GM18907 (cell line): ENCODE measurements at regions not wholly inside any gene's neighbourhood (a gene's known extent, or its start where the extent isn't known, plus 50 kb on each side); places are given as distances from the start of the nearest gene placed in this dataset.
A peak's percentile ranks its signal among the peaks of the same experiment; 100 is the strongest.

ENCODE experiments used
- ATAC-seq: cut with Tn5 transposase; IDR thresholded peaks from one replicate; pipeline ENCODE4 v1.9.1; 2021; ENCODE audit warnings: mild to moderate bottlenecking, moderate library complexity; ENCODE audit not compliant: unreplicated experiment

DNA sequence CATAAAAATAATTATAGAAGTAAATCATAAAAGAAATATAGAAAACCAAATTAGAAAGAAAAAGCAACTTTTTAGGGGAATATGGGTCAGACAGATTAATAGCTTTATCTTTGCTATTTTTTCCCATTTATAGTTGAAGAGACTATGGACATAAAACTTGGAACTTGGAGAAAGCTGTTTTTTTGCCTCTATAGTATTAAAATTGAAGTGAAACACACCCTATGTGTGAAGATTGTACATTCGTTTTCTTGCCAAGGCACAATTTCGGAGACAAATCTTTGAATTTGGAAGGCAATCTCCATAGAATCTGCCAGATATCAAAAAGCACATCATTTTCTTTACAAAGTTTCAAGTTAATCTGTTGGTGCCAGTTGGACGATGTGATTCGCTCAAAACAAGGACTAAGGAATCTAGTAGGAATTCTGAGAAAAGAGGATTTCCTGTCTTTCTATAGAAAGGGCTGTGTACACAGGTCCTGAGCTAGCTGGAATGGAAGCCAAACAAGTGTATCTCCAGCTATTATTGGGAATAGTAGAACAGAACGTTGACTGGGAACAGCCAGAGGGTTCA lies 156.3 kb downstream of the SLC7A11 start:
- ATAC-seq = no peak

DNA sequence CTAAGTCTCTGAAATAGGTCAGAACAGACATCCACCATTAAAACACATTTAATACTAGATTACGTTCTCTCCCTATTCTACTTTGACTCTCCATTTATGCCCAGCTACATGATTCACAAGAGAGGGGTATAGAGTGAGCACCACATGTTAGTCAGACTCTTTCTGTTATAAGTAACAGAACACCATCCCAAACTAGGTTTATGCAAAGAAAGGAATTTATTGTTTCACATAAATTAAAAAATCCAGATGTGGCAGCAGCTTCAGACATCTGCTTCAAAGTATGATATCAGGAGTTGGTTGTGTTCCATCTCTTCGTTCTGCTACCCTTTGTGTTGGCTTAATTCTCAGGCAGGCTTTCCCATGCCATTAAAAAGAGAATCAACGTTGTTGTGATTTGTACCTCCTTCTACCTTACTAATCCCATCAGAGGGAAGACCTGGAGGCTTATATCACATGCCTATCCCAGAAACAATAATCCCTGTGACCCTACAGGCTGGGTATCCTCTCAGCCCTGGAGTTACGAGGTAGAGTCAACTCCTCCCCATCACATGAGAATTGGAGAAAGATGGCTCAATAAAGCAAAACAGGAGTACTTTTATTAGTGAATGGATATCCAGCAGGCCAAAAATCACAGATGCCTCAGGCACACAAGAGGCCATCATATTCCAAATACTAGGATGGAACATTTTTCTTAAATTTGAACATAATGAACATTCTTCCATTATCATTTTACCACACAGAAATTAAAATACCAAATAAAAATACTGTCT lies 163.2 kb downstream of the SLC7A11 start:
- no peak for ATAC-seq

DNA sequence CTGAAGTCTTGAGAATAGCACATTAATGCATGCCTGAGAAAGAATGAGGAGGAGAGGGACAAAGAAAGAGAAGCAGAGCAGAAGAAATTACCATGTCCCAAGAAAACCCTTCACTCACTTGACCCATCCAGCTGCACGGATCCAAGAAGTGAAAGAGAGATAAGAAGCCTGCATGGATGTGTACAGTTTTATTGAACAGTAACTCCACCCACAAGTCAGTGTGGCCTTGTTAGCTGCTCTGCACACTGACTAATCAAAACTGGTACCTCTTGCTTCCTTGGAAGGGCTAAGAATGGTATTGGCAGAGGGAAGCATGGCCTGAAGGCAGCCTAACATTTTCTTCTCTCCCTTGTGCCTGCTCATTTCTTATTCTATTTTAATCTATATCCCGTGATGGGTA lies 163.9 kb downstream of the SLC7A11 start:
- no peak for ATAC-seq

DNA sequence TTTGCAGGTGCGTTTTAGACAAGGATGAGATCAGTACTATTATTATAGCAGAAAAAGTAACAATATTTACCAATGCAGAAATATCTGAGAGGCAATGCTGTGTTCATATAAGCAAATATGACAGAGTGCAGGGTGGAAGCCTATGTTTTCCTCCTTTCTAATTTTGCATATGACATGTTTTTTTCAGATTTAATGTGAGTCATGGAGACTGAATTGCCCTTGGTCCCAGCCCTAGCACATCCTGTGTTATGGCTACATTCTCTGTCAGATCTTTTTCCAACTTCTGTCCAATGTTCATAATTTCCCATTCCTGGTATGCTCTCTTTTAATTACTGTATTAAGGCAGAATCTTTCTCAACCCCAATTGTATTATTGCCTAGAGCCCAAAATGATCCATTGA lies 165.6 kb downstream of the SLC7A11 start:
- ATAC-seq = no peak

DNA sequence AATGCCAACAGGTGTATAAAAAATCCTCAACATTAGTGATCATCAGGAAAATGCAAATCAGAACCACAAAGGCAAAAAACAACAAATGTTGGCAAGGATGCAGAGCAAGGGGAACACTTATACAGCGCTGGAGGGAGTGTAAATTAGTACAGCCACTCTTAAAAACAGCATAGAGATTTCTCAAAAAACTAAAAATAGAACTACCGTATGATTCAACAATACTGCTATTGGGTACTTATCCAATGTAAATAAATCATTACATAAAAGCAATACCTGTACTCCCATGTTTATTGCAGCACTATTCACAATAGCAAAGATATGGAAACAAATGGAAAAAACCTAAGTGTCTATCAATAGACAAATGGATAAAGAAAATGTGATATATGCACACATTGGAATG lies 171.3 kb downstream of the SLC7A11 start:
- no peak for ATAC-seq

DNA sequence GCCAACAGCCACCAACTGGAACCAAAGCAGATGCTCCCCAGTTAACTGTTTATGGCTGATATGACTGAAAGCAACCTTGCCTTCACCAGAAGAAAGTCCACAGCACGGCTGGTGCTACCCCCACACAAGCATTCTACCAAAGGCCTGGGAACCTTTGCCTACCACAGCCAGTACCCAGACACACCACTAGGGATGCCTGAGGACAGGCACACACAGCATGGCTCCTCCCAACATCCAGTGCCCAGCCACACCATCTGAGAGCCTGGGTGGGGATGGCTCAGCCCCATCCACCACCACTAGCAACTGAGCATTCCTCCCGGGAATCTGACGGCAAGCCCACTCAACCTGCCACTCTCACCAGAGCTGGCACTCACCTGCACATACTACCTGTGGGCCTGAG lies 178.6 kb downstream of the SLC7A11 start:
- ATAC-seq = peak; percentile 59

DNA sequence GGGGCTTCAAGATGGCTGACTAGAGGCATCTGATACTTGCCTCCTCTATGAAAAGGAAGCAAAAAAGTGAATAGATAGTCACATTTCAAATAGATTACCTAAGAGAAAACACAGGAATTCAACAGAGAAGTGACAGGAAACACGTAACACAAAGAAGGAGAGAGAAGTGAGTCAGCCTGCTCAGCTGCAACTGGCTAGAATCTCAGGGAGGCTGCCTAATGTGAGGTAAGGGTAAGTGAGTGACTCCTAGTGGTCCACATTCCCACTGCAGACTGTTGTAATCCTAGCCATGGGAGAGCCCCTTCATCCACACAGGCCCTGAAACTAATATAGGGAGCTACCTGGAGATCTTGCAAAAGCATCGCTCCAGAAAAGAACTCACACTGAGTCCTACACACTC lies 179.2 kb downstream of the SLC7A11 start:
- no peak for ATAC-seq

DNA sequence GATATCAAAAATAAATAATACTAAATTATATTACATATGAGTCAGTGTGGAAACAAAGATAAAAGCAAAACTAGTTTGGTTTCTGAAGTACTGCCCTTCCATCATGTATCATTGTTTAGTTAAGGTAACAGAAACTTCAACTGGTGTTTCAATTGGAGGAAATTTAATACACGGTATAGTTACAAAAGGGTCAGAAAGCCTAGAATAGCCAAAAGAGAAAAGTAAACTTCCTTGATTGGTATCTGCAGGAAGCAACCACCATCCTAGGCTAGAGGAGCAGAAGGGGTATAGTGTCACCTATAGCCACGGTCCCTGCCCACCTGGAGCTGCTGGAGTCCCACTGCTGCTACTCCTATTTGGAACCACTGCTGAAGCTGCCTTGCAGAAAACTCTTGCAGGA lies 185.6 kb downstream of the SLC7A11 start:
- ATAC-seq = no peak

DNA sequence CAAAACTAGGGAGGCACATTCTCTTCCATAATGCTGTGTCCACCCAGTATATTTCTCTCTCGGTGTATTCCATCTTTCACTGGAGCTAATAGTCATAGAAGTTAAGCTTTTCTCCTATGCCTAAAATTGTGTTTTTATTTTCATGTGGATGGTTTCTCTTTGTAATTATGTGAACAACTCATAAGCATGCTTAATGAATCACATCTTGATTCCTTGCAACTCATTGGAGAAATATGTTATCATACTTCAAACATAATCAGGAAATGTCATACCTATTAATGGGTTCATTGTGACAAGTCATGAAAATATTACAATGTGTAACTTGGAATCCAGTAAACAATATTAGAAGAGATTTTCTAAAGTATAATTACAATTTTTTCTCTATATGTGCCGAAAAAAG lies 186.3 kb downstream of the SLC7A11 start:
- no peak for ATAC-seq

DNA sequence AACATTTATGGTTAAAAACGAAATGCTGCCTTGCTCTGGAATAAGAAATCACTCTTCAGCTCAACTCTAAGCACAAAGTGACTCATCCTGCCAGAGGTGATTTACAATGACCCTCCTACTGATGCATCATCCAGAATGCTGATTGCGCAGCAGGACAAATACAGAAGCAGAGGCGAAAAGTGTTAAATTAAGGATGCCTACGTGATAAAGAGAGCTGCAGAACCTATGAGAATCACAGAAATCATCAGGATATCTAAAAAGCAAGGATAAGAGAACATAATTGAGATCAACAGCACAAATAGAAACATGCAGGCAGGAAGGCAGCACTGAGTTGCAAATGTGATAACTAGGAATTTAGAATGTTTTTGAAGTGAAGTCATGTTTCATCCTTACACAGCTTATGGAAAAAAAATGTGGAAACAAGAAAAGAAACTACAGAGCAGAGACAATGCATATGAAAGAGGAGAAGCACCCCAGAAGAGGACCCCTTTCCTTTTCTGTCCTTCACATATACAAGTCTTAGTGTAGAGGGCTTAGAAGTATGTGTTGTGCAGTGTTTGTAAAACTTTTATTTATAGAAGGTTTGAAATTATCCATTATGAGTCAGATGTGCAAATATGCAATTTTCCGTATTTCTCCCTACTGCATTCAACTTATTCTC lies 188.4 kb downstream of the SLC7A11 start:
- no peak for ATAC-seq

DNA sequence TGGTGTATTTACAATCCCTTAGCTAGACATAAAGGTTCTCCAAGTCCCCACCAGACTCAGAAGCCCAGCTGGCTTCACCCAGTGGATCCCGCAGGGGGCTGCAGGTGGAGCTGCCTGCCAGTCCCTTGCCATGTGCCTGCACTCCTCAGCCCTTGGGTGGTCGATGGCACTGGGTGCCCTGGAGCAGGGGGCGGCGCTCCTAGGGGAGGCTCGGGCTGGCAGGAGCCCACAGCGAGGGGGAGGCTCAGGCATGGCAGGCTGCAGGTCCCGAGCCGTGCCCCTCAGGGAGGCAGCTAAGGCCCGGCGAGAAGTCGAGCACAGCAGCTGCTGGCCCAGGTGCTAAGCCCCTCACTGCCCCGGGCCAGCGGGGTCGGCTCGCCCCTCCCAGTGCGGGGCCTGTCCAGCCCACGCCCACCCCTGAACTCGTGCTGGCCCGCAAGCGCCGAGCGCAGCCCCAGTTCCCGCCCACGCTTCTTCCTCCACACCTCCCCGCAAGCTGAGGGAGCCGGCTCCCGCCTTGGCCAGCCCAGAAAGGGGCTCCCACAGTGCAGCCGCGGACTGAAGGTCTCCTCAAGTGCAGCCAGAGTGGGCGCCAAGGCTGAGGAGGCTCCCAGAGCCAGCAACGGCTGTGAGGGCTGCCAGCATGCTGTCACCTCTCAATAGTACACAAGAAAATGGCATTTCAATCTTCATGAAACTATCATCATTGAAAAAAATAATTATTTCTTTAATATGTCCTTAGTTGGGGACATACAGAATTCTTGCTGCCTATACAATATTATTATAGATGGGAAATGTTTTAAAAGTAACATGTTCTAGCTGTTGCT lies 189.1 kb downstream of the SLC7A11 start:
- ATAC-seq = no peak

DNA sequence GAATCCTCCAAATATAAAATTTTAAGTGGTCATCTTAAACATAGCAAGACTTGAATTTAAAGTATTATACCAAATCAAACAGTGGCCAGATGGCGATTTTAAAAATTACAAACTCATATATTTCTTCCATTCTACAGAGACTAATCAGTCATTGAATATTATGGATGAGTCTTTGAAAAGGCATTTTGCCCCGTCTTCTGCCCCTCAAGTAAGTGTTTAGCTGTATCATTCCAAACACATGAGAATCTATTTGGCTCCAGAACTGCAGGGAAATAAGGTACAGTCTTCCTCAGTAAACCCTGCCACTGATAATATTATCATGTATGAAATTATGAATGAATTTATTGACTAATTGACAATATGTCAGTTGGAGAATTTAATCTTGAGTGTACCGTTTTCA lies 191.0 kb downstream of the SLC7A11 start:
- no peak for ATAC-seq

DNA sequence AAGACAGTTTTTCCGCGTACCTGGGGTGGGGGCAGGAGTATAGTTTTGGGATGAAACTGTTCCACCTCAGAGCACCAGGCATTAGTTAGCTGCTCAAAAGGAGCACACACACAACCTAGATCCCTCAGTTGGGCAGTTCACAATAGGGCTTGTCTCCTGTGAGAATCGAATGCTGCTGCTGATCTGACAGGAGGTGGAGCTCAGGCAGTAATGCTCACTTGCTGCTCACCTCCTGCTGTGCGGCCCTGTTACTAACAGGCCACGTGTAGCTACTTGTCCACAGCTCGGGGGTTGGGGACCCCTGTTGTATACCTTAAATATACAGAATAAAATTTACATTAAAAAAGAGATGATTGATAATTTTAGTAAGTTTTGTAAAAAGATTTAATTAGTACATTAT lies 191.5 kb downstream of the SLC7A11 start:
- no peak for ATAC-seq

DNA sequence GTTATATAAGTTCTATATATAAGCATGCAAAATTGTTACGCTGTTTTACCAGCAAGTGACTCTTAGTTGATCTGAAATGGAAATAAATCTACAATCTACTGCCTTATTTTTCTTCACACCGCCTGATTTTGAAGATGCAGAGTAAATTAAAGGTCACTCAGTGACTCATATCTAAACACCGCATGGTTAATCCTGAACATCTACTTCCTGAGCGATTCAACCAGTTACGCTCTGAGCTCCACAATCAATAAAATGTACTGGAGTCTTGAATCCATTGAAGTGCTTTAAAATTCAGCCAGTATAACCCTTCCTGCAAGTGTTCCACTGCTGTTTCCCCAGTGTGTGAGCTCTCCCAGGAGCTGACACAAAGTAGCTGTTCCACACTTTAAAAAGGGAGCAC lies 192.8 kb downstream of the SLC7A11 start:
- ATAC-seq = no peak

DNA sequence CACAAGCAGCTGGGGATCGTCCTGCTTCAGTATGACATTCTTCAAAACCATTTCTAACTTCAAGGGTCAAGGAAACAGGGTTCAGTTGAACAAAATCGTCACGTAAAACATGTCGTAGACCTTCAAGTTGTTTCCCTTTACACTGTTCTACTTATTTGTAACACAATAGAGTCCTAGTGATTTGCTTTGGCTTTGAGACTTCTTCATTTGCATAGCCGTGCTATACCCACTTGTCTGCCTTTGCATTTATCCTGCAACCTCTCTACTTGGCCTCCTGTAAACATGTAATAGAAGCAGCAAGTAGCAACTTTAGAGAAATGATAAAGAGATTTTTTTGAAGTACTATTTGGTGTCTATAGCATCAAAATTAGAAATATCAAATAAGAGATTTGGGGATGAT lies 194.9 kb downstream of the SLC7A11 start:
- no peak for ATAC-seq

DNA sequence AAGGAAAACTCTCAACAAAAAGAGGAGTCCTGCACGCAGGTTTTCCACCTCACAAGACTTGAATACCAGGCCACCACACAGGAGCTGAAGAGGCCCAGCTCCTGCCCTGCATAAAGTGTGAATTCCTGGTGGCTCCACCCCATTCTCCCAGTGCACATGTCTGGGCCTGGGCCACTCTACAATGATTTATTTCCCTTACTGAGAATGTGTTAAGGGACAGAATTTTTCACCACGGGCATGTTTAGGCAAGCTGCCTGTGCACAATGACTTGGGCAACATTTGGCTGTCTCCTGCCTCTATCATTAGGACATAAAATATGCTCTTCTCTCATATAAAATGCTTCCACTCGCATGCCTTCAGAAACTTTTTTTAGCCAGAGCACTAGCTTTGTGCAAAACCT lies 197.1 kb downstream of the SLC7A11 start:
- ATAC-seq = no peak

DNA sequence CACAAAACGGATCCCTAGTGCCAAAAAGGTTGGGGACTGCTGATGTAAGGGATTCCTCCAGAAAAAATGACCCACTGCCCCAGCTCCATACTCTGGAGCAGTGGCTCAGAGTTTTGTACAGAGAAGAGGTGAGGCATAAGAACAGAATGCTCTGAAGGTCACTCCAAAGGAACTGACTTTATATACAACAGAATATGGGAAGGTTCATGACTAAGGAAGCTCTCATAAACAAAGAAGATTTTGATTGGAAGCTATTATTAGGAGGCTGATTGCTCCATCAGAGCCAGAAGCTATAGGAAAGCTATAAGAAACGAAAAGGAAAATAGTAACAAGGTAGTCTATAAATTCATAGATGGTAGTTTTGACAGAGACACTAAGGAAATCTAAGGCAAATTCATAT lies 203.1 kb downstream of the SLC7A11 start:
- ATAC-seq = no peak

DNA sequence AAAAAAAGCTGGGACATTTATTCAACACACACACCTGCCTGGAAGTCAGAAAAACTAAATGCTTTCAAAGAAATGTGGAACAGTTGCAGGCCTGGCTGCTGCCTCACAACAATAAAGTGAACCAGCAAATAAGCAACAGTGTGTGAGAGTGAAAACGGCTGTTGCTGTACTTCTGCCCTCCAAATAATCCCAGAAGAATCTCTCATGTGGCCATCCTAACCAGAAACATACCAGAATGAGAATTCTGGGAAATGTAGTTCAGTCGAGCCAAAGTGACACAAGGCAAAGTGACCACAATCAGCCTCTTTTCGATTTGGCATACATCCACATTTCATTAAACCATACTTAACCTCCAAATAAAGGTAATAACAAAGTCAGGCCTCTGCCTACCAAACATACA lies 204.5 kb downstream of the SLC7A11 start:
- no peak for ATAC-seq

DNA sequence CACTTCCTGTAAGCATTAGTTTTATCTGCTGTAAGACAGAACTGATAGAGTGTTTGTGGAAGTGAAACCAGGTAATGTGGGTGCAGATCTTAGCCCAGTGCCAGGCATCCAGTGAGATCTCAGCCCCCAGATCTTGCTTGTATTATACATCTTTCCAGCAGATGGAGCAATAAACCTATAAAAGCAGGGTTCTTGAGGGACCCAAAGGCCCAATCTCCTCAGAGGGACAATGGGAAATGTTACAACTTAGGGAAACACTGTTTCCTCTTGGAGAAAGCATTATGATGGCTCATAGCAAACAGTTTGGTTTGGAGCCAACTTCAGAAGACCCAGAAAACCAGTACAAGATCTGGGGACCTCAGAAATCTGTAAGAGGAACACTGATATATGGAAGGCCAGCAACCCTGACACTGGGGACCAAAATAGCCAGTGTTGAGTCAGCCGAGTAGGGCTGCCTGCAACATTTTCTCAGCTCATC lies 206.3 kb downstream of the SLC7A11 start:
- ATAC-seq = peak; percentile 100

DNA sequence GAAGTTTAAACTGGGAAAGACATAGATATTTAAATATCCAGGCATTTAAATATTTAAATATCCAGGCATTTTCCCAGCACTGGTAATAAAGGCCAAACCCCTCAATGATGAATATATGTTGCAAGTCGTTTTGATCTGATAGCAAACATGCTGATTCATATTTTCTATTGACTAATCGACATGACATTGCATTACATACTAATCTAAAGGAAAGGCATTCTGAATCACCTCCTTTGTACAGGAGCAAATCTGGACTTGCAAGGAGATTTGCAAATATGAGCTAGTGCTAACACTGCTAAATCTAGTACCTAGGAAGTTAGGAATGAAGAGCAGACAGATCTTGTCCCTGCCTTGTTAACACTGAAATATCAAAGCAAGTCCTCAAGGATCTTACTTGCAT lies 207.3 kb downstream of the SLC7A11 start:
- ATAC-seq = no peak

DNA sequence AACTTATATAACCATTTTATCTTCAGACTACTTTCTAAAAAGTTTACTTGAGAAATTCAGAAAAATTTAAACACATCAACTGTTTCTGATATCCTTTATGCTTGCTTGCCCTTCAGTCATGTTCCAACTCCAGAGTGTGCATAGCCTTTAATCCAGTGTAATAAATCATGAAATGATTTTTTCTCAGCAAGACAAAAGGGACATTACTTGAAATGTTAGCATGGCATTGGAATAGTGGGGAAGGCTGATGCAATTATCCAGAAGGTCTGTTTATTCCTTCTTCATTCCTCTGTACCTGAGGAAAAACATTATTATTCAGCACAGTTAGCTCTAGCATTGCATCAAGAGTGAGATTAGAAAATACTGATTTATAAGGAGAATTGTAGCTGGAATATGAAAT lies 209.9 kb downstream of the SLC7A11 start:
- ATAC-seq = no peak
